Spleen (tissue), 11 donors: ENCODE measurements at regions not wholly inside any gene's neighbourhood (a gene's known extent, or its start where the extent isn't known, plus 50 kb on each side); places are given as distances from the start of the nearest gene placed in this dataset.

Experiments used
- DNase-seq: peaks from one replicate; pipeline ENCODE4 v3.0.0-alpha.2; 2020
- H3K27ac ChIP-seq, 8 donors: fragments of 200-600 bp; sonication (generic) in 7 of 8; 1 replicate in 4 of 8; 2 replicates in 4 of 8; pipeline versions ENCODE4 v1.5.0 to v1.8.0; 2016 to 2021; ENCODE audit warnings: inconsistent platforms in 4 of 8, mild to moderate bottlenecking in 4 of 8, moderate library complexity in 1 of 8
- H3K27me3 ChIP-seq, 7 donors: fragments of 200-600 bp; sonication (generic) in 6 of 7; replicated peaks in 1 of 7; 1 replicate in 4 of 7; 2 replicates in 3 of 7; pipeline versions ENCODE4 v1.5.0 to v1.8.0; 2016 to 2021; ENCODE audit warnings: inconsistent platforms in 3 of 7, mild to moderate bottlenecking in 1 of 7
- H3K36me3 ChIP-seq, 6 donors: fragments of 200-600 bp; sonication (generic) in 5 of 6; 1 replicate in 4 of 6; 2 replicates in 2 of 6; pipeline versions ENCODE4 v1.5.0 to v1.8.0; 2016 to 2021; ENCODE audit warnings: inconsistent platforms in 2 of 6
- H3K4me1 ChIP-seq, 6 donors: fragments of 200-600 bp; sonication (generic) in 5 of 6; 1 replicate in 3 of 6; 2 replicates in 3 of 6; pipeline versions ENCODE4 v1.5.0 to v1.8.0; 2016 to 2021; ENCODE audit warnings: inconsistent platforms in 3 of 6
- H3K4me3 ChIP-seq, 8 donors: fragments of 200-600 bp; sonication (generic) in 7 of 8; 1 replicate in 4 of 8; 2 replicates in 4 of 8; pipeline versions ENCODE4 v1.5.0 to v1.8.0; 2016 to 2021; ENCODE audit warnings: inconsistent platforms in 4 of 8, mild to moderate bottlenecking in 4 of 8, moderate library complexity in 2 of 8
- H3K9me3 ChIP-seq, 8 donors: fragments of 200-600 bp; sonication (generic) in 7 of 8; 1 replicate in 4 of 8; 2 replicates in 4 of 8; pipeline versions ENCODE4 v1.5.0 to v1.8.0; 2016 to 2021; ENCODE audit warnings: inconsistent platforms in 4 of 8
- CTCF ChIP-seq, 11 experiments: fragments of 200-600 bp in 7 of 11; fragments of 450-650 bp in 4 of 11; sonication (generic) in 4 of 11; IDR thresholded peaks in 8 of 11; conservative IDR thresholded peaks in 3 of 11; 1 replicate in 7 of 11; 2 replicates in 4 of 11; pipeline versions ENCODE4 v1.4.0 to v1.8.0; 2016 to 2021; ENCODE audit warnings: antibody characterized with exemption in 11 of 11, inconsistent platforms in 4 of 11, mild to moderate bottlenecking in 1 of 11
- POLR2A ChIP-seq, 3 donors: fragments of 450-650 bp; IDR thresholded peaks; one replicate each; pipeline ENCODE4 v1.5.1; 2017; ENCODE audit warnings: antibody characterized with exemption in 3 of 3, mild to moderate bottlenecking in 1 of 3
- POLR2AphosphoS5 ChIP-seq, 3 donors: sonication (generic); formaldehyde crosslinking; IDR thresholded peaks; one replicate each; pipeline ENCODE4 v1.5.1; 2017; ENCODE audit warnings: antibody characterized with exemption in 3 of 3
- WGBS, 5 donors: extraction: QIAGEN DNeasy Blood & Tissue Kit in 3 of 5; methylation state at CpG; one replicate each; pipeline versions ENCODE4 v1.1.5 to v1.1.7; 2013 to 2018; 5-methylcytosine and 5-hydroxymethylcytosine counted together
- intact Hi-C: fragments of 100-400 bp; cut with DNase I; formaldehyde crosslinking; loops from one replicate; pipeline ENCODE4 v1.15.0; 2023; ENCODE audit warnings: low total_unique reads
- donor health status: healthy with polysubstance abuse.
- donor health status: DM: no; HTN: no; CAD: no; lungs with moderate emphysema.
- donor health status: DM: no; HTN: no; CAD: no.
- donor health status: Bipolar disorder and iron deficiency.
- donor health status: healthy.
- donor health status: DM: no; HTN: no; CAD: no.
- donor health status: DM: yes; HTN: yes; CAD: no.

GRCh38 chr17:12282056-12282455, 261.4 kb downstream of the MAP2K4 start:
- DNase-seq, result no peak
- H3K27ac ChIP-seq, result no peak overlapping the region
- no peak overlapping the region for H3K4me3 ChIP-seq
- H3K36me3 ChIP-seq, result no peaks in the 10 kb centered on the region
- H3K9me3 ChIP-seq, result no peaks in the 10 kb centered on the region
- no peaks in the 10 kb centered on the region for H3K4me1 ChIP-seq
- intact Hi-C loops, result no loop called here
- H3K27me3 ChIP-seq, result no peaks in the 10 kb centered on the region
- TF ChIP-seq POLR2A (IDR thresholded peaks at IDR 0.05), result no peak
- TF ChIP-seq POLR2AphosphoS5 (IDR thresholded peaks at IDR 0.05), result no peak
- TF ChIP-seq CTCF (IDR thresholded peaks at IDR 0.05 in 8 of 11, conservative IDR thresholded peaks at IDR 0.05 in 3 of 11), result no peak
- 38 to 68% (median 59%) methylated on average over 1 of the region's 1 CpG for WGBS, 5 donors

- intact Hi-C loops, result no loop called here
- no peaks in the 10 kb centered on the region for H3K36me3 ChIP-seq
- no peak overlapping the region for H3K27ac ChIP-seq
- peaks cover 0 to 8% (median 0%) of the 10 kb centered on the region in 8 donors for H3K9me3 ChIP-seq
- TF ChIP-seq POLR2AphosphoS5 (IDR thresholded peaks at IDR 0.05), result no peak
- no peak for TF ChIP-seq POLR2A (IDR thresholded peaks at IDR 0.05)
- no peak for TF ChIP-seq CTCF (IDR thresholded peaks at IDR 0.05 in 8 of 11, conservative IDR thresholded peaks at IDR 0.05 in 3 of 11)
- WGBS, 5 donors, result 38 to 47% (median 43%) methylated on average over 2 of the region's 2 CpGs
- DNase-seq, result no peak
- no peaks in the 10 kb centered on the region for H3K27me3 ChIP-seq
- H3K4me1 ChIP-seq, result no peaks in the 10 kb centered on the region
- no peak overlapping the region for H3K4me3 ChIP-seq
Observed at GRCh38 chr17:12287953-12288352, 267.3 kb downstream of the MAP2K4 start.

- intact Hi-C loops, result no loop called here
- no peak for DNase-seq
- Histone ChIP-seq H3K27me3 (no peaks in the 10 kb centered on the region), H3K36me3 (no peaks in the 10 kb centered on the region), H3K27ac (no peak overlapping the region), H3K4me1 (no peaks in the 10 kb centered on the region), H3K9me3 (peaks cover 0 to 8% (median 0%) of the 10 kb centered on the region in 8 donors), H3K4me3 (no peak overlapping the region)
- TF ChIP-seq POLR2A (IDR thresholded peaks at IDR 0.05) (no peak), CTCF (IDR thresholded peaks at IDR 0.05 in 8 of 11, conservative IDR thresholded peaks at IDR 0.05 in 3 of 11) (no peak), POLR2AphosphoS5 (IDR thresholded peaks at IDR 0.05) (no peak)
- 84 to 88% (median 87%) methylated on average over 6 of the region's 6 CpGs for WGBS, 5 donors
Observed at GRCh38 chr17:12290207-12290606, 269.5 kb downstream of the MAP2K4 start.

- no peaks in the 10 kb centered on the region for H3K27me3 ChIP-seq
- no peak for DNase-seq
- no peak overlapping the region for H3K4me3 ChIP-seq
- H3K36me3 ChIP-seq, result no peaks in the 10 kb centered on the region
- H3K9me3 ChIP-seq, result no peaks in the 10 kb centered on the region
- no peaks in the 10 kb centered on the region for H3K4me1 ChIP-seq
- H3K27ac ChIP-seq, result no peak overlapping the region
- TF ChIP-seq CTCF (IDR thresholded peaks at IDR 0.05 in 8 of 11, conservative IDR thresholded peaks at IDR 0.05 in 3 of 11) (no peak), POLR2AphosphoS5 (IDR thresholded peaks at IDR 0.05) (no peak), POLR2A (IDR thresholded peaks at IDR 0.05) (no peak)
- intact Hi-C loops, result no loop called here
- WGBS, 5 donors, result 59 to 70% (median 63%) methylated on average over 5 of the region's 5 CpGs
Observed at GRCh38 chr17:12296209-12296625, 275.5 kb downstream of the MAP2K4 start.
